B cell (primary cell): ENCODE measurements at regions not wholly inside any gene's neighbourhood (a gene's known extent, or its start where the extent isn't known, plus 50 kb on each side); places are given as distances from the start of the nearest gene placed in this dataset.

Experiments used
- EZH2 ChIP-seq: IDR thresholded peaks from 2 replicates; pipeline ENCODE4 v1.6.1; 2012; ENCODE audit warnings: borderline replicate concordance, low read depth, mild to moderate bottlenecking, moderate library complexity, low read length; ENCODE audit not compliant: insufficient read depth, poor library complexity, severe bottlenecking
- TF ChIP-seq, protein P1 (sequence below): fragments of 200-600 bp; IDR thresholded peaks from one replicate; pipeline ENCODE4 v1.8.0; 2022; ENCODE audit warnings: antibody characterized with exemption, mild to moderate bottlenecking

DNA sequence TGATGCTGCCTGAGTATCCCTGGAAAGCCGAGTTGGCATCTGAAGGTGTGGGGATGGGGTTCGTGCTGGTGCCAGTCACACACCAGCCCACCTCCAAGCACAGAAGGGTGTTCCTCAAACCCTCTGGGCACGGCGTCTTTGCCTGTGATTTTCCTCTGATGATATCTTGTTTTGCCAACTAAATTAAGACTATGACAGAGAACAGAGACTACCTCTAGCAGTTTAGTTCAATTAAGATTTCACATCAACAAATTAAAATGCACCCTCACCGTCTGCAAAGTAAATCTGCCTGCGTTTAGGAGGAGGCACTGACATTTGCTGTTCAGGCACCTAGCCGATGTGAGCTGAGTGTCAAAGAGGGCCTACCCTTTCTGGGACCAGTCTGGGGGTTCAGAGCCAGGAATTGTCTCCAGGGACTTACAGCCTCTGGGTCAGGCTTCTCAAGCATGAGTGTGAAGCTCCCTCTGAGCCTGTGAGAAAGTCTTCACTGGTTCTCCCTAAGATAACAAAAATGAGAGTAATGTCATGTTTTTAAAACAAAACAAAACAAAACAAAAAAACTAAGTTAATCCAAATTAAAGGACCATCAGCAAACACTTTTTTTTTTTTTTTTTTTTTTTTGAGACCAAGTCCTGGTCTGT, 55.4 kb upstream of the CTNNA1 start:
- TF ChIP-seq, protein P1, sequence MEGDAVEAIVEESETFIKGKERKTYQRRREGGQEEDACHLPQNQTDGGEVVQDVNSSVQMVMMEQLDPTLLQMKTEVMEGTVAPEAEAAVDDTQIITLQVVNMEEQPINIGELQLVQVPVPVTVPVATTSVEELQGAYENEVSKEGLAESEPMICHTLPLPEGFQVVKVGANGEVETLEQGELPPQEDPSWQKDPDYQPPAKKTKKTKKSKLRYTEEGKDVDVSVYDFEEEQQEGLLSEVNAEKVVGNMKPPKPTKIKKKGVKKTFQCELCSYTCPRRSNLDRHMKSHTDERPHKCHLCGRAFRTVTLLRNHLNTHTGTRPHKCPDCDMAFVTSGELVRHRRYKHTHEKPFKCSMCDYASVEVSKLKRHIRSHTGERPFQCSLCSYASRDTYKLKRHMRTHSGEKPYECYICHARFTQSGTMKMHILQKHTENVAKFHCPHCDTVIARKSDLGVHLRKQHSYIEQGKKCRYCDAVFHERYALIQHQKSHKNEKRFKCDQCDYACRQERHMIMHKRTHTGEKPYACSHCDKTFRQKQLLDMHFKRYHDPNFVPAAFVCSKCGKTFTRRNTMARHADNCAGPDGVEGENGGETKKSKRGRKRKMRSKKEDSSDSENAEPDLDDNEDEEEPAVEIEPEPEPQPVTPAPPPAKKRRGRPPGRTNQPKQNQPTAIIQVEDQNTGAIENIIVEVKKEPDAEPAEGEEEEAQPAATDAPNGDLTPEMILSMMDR = no peak
- TF ChIP-seq EZH2 = no peak
